DND-41 (cell line): ENCODE measurements at regions not wholly inside any gene's neighbourhood (a gene's known extent, or its start where the extent isn't known, plus 50 kb on each side); places are given as distances from the start of the nearest gene placed in this dataset.

Experiments
- CTCF ChIP-seq: IDR thresholded peaks from 2 replicates; pipeline ENCODE4 v1.5.1; 2012; ENCODE audit warnings: borderline replicate concordance, low read length, moderate library complexity, mild to moderate bottlenecking; ENCODE audit not compliant: poor library complexity, severe bottlenecking; ENCODE audit errors: extremely low read depth
- EZH2 ChIP-seq: IDR thresholded peaks from 3 replicates; pipeline ENCODE4 v1.6.1; 2012; ENCODE audit warnings: borderline replicate concordance, low read depth, mild to moderate bottlenecking, moderate library complexity, low read length, inconsistent platforms; ENCODE audit not compliant: severe bottlenecking

- TF ChIP-seq EZH2 = no peak
- no peak for TF ChIP-seq CTCF
Observed at GRCh38 chr1:216900116-216900620, 176.9 kb upstream of the ESRRG start.
